ENCODE measurements at regions not wholly inside any gene's neighbourhood (a gene's known extent, or its start where the extent isn't known, plus 50 kb on each side); places are given as distances from the start of the nearest gene placed in this dataset.

- H2BK20ac ChIP-seq (ENCODE audit: low read depth, low read length, poor library complexity, severe bottlenecking), result no peak overlapping the region
- no peaks in the 10 kb centered on the region for H3K79me1 ChIP-seq (ENCODE audit: insufficient read depth, low read depth, low read length, poor library complexity, severe bottlenecking)
- H2AFZ ChIP-seq (ENCODE audit: low read length), result no peak overlapping the region
- H3K4me3 Mint-ChIP-seq, result no peak overlapping the region
- H4K20me1 ChIP-seq (ENCODE audit: control insufficient read depth, insufficient read depth, insufficient read length), result no peaks in the 10 kb centered on the region
- no peaks in the 10 kb centered on the region for H3K9me3 Mint-ChIP-seq
- H2BK120ac ChIP-seq (ENCODE audit: low read depth, low read length, poor library complexity, severe bottlenecking), result no peak overlapping the region
- no peaks in the 10 kb centered on the region; the same call in 1 of the 2 replicates for H3K27me3 Mint-ChIP-seq (ENCODE audit: low read depth)
- H2AK5ac ChIP-seq (ENCODE audit: insufficient read length, low read length), result no peak overlapping the region
- no peak overlapping the region for H2BK15ac ChIP-seq (ENCODE audit: low read depth, low read length)
- peaks cover 13 to 14% of the 10 kb centered on the region in 2 experiments for H3K4me1 Mint-ChIP-seq
- H4K91ac ChIP-seq (ENCODE audit: insufficient read length, low read depth, low read length), result no peak overlapping the region
- WGBS (ENCODE audit: extremely low coverage, insufficient read length, low lambda C conversion rate), result no CpG with 5 or more reads among the region's 3 CpGs
- H3K56ac ChIP-seq (ENCODE audit: insufficient read length, low read depth, low read length), result no peak overlapping the region
- no peak overlapping the region for H3K27ac ChIP-seq (ENCODE audit: insufficient read length, low read depth, low read length)
- H3T11ph ChIP-seq (ENCODE audit: low read length), result no peak overlapping the region
- H3K9me3 ChIP-seq (ENCODE audit: control insufficient read depth, low read depth, low read length), result no peaks in the 10 kb centered on the region
- no peak for TF ChIP-seq CTCF (conservative IDR thresholded peaks at IDR 0.05)
- no peak overlapping the region for H3K4ac ChIP-seq (ENCODE audit: low read depth, low read length)
- 0 out of 2 replicates have a peak, but pooled peaks cover 2% of the 10 kb centered on the region for H3K4me1 ChIP-seq (ENCODE audit: insufficient read depth, low read length)
- no peaks in the 10 kb centered on the region for H3K79me2 ChIP-seq (ENCODE audit: insufficient read depth, low read length)
- peaks cover 3 to 26% (median 20%) of the 10 kb centered on the region in 3 experiments for H3K36me3 Mint-ChIP-seq (ENCODE audit: insufficient read depth in 1 of 3, low read depth in 3 of 3)
- no peak overlapping the region for H3K18ac ChIP-seq (ENCODE audit: insufficient read length, low read depth, low read length)
- no peak overlapping the region for H3K4me2 ChIP-seq (ENCODE audit: insufficient read depth, insufficient read length, low read length)
- no peak overlapping the region for H4K8ac ChIP-seq (replicated peaks; ENCODE audit: insufficient read length, low read depth, low read length)
- no peak overlapping the region for H3K14ac ChIP-seq (ENCODE audit: insufficient read depth, low read length)
- no peak overlapping the region for H2BK12ac ChIP-seq (ENCODE audit: insufficient read length, low read depth, low read length)
- 0 out of 7 replicates have a peak overlapping the region, but pooled peaks of 1 of the 3 experiments have one; percentile 29 for H3K27ac Mint-ChIP-seq
- H2BK5ac ChIP-seq (ENCODE audit: insufficient read length, low read length), result no peak overlapping the region
- no peaks in the 10 kb centered on the region for H3K27me3 ChIP-seq (ENCODE audit: insufficient read depth, low read length)
- no peaks in the 10 kb centered on the region for H3K23me2 ChIP-seq (ENCODE audit: insufficient read length, low read depth, low read length, poor library complexity, severe bottlenecking)
- no peak overlapping the region for H4K5ac ChIP-seq (ENCODE audit: insufficient read length, low read depth, low read length)
- no peak overlapping the region for H3K9ac ChIP-seq (ENCODE audit: extremely low read depth, insufficient read length, low read length)
- no peak for DNase-seq
- H3K23ac ChIP-seq (ENCODE audit: insufficient read length, low read depth, low read length), result no peak overlapping the region
Observed at GRCh38 chr6:144749263-144749662, 464.1 kb downstream of the UTRN start.

Measured in H9 (cell line).